SK-N-SH (cell line): ENCODE measurements at regions not wholly inside any gene's neighbourhood (a gene's known extent, or its start where the extent isn't known, plus 50 kb on each side); places are given as distances from the start of the nearest gene placed in this dataset.

ENCODE experiments used
- EZH2phosphoT487 ChIP-seq: fragments of 200-600 bp; sonication (generic); IDR thresholded peaks from 2 replicates; pipeline ENCODE4 v1.6.1; 2017; ENCODE audit warnings: low read depth, mixed run types, mild to moderate bottlenecking, antibody characterized with exemption, moderate library complexity, borderline replicate concordance
- RFX5 ChIP-seq: IDR thresholded peaks from 2 replicates; pipeline ENCODE4 v1.6.1; 2012; ENCODE audit warnings: mild to moderate bottlenecking, improper control_type of control experiment, low read length
- TF ChIP-seq, protein P1 (sequence below): fragments of 200-600 bp; sonication (generic); IDR thresholded peaks from 2 replicates; pipeline ENCODE4 v1.6.1; 2017; ENCODE audit warnings: antibody characterized with exemption, mild to moderate bottlenecking, moderate library complexity
- TF ChIP-seq, protein P2 (sequence below): IDR thresholded peaks from 2 replicates; pipeline ENCODE4 v1.4.0; 2012; ENCODE audit warnings: low read depth, borderline replicate concordance

DNA sequence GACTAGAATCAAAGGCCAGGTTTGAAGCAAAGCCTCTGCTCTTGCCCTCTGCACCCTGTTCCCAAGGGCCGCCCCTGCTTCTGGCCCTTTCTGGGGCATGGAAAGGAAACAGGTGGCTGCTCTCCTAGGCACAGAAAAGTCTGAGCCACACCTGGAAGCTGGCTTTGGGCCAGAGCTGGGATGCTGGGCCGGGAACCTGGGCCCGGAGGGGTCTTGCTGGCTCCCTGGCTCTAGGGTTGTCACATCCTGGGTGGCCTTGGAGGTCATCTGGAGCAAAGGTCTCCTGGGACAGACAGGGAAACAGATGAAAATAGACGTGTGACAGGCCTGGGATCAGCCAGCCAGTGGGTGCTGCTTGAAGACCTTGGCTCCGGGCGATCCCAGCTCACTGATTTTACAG is 74.1 kb upstream of the LHX1 start:
- TF ChIP-seq, protein P1, sequence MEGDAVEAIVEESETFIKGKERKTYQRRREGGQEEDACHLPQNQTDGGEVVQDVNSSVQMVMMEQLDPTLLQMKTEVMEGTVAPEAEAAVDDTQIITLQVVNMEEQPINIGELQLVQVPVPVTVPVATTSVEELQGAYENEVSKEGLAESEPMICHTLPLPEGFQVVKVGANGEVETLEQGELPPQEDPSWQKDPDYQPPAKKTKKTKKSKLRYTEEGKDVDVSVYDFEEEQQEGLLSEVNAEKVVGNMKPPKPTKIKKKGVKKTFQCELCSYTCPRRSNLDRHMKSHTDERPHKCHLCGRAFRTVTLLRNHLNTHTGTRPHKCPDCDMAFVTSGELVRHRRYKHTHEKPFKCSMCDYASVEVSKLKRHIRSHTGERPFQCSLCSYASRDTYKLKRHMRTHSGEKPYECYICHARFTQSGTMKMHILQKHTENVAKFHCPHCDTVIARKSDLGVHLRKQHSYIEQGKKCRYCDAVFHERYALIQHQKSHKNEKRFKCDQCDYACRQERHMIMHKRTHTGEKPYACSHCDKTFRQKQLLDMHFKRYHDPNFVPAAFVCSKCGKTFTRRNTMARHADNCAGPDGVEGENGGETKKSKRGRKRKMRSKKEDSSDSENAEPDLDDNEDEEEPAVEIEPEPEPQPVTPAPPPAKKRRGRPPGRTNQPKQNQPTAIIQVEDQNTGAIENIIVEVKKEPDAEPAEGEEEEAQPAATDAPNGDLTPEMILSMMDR = no peak
- TF ChIP-seq, protein P2, sequence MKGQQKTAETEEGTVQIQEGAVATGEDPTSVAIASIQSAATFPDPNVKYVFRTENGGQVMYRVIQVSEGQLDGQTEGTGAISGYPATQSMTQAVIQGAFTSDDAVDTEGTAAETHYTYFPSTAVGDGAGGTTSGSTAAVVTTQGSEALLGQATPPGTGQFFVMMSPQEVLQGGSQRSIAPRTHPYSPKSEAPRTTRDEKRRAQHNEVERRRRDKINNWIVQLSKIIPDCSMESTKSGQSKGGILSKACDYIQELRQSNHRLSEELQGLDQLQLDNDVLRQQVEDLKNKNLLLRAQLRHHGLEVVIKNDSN = no peak
- TF ChIP-seq EZH2phosphoT487 (no peak), RFX5 (no peak)
